ENCODE measurements at regions not wholly inside any gene's neighbourhood (a gene's known extent, or its start where the extent isn't known, plus 50 kb on each side); places are given as distances from the start of the nearest gene placed in this dataset.

GRCh38 chr22:46055181-46055875 lies 78.4 kb upstream of the WNT7B start:
- peak overlapping the region; percentile 96 to 99 (median 98) for H3K27ac ChIP-seq
- H3K9me3 ChIP-seq: no peaks in the 10 kb centered on the region
- H3K27me3 ChIP-seq: no peaks in the 10 kb centered on the region
- DNase-seq: peak in 2 of 3 donors; percentile 58 to 73
- TF ChIP-seq CTCF (IDR thresholded peaks at IDR 0.05) (no peak), POLR2A (IDR thresholded peaks at IDR 0.05) (no peak)
- peaks cover 0 to 65% (median 29%) of the 10 kb centered on the region in 4 donors for H3K4me1 ChIP-seq
- peak overlapping the region in 3 of 4 donors; percentile 65 to 97 (median 68) for H3K4me3 ChIP-seq
- no peaks in the 10 kb centered on the region for H3K36me3 ChIP-seq

DNA sequence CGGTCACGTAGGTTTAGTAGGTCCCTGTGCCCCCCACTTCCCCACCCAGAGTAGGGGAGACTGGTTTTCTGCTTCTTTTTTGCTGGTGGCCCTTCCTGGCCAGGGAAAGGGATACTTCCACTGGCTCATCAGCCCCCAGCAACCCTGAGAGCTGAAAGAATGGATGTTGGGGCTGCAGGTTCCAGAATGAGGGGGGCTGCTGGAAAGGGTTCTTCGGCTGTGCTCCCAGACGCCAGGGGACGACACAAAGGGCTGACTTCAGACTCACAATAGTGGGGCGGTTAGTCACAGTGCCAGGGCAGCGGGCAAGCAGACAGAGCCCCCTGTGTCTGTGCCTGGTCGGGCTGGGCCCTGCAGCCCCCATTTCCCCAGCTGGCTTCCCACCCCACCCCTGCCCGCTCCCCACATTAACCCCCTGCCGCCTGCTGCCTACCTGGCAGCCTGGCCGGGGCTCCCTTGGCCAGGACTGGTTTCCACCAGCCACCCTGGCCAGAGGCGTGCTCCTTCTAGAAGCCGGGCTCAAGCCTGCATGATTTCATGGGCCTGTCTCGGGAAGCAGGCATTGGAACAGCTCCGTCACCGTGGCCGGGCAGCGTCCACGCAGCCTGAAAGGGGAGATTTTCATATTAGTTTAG lies 79.1 kb upstream of the WNT7B start:
- peak overlapping the region; percentile 96 to 99 (median 98) for H3K27ac ChIP-seq
- peaks cover 0 to 68% (median 29%) of the 10 kb centered on the region in 4 donors for H3K4me1 ChIP-seq
- DNase-seq: peak in 2 of 3 donors; percentile 48 to 51
- TF ChIP-seq POLR2A (IDR thresholded peaks at IDR 0.05): no peak
- TF ChIP-seq CTCF (IDR thresholded peaks at IDR 0.05): no peak
- H3K36me3 ChIP-seq: no peaks in the 10 kb centered on the region
- peak overlapping the region in 2 of 4 donors; percentile 65 to 68 for H3K4me3 ChIP-seq
- no peaks in the 10 kb centered on the region for H3K27me3 ChIP-seq
- H3K9me3 ChIP-seq: no peaks in the 10 kb centered on the region

DNA sequence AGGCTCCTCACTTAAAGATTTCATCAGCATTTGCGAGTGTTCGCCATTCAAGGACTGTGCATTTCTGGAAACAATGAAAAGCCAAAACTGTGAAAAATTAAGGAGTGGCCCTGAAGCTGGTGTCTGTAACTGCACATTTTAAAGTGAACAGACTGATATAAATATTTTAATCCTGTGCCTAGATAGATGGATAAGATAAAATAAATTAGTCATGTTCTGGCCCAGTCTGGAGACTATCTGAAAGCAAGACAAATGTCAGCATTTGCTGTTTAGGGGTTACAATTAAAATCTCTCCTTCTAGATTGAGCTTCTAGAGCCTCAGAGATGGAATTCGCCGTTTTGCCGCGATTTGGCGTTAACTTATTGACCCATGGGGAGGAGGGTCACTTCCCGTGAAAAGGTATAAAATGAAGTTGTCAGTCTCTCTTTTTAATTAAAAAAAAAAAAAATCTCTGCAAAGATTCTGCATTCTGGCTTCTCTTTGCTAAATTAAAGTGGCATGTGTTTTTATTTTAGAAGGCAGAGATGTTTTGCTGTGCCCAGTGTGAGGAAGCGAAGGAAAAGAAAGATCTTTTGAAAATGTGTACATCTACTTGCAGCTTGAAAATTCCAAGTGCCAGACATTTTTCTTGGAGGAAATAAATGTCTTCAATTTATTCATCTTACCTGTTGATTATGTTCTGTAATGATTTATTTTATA lies 79.7 kb upstream of the WNT7B start:
- TF ChIP-seq CTCF (IDR thresholded peaks at IDR 0.05) (no peak), POLR2A (IDR thresholded peaks at IDR 0.05) (no peak)
- no peaks in the 10 kb centered on the region for H3K9me3 ChIP-seq
- H3K4me1 ChIP-seq: peaks cover 0 to 75% (median 28%) of the 10 kb centered on the region in 4 donors
- H3K27me3 ChIP-seq: no peaks in the 10 kb centered on the region
- peak overlapping the region; percentile 96 to 99 (median 98) for H3K27ac ChIP-seq
- H3K36me3 ChIP-seq: no peaks in the 10 kb centered on the region
- H3K4me3 ChIP-seq: peak overlapping the region in 1 of 4 donors; percentile 65
- DNase-seq: peak in 1 of 3 donors; percentile 40

DNA sequence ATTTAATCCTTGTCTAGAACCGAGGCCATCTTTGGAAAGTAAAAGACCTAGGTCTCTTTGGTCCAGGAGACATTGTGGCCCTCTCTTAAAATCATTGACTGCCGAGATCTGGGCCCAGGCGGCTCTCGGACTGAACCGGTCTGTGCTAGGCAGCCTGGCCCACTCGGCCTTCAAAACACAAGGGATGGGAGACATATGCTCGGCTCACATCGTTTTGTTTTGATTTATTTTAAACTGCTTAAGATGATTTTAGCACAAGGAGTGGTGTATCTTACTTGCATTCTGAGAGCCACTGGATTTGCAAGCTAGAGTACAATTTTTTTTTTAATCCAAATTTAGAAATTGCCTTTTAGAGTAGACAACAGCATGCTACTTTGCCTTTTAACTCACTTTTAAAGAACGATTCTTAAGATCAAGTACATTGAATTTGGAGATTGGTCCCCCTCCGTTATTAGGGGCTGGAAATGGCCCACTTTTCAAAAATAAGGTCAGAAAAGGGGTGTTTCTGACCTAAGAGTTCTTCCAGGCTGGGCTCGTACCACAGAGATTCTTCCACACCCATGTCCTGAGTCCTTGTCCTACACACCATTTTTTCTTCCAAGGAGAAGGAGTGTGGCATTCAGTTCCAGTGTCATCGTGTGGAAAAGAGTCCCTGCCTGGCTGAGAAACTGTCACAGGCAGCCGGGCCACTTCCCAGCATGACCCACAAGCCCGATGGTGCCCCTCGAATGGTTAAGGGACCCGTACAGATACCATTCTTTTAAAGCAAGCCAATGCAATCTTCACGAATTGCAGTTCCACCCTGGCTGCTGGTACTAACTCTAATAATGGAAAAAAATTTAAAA lies 80.5 kb upstream of the WNT7B start:
- no peaks in the 10 kb centered on the region for H3K9me3 ChIP-seq
- no peaks in the 10 kb centered on the region for H3K36me3 ChIP-seq
- peak in 2 of 3 donors; percentile 36 to 46 for DNase-seq
- no peak for TF ChIP-seq POLR2A (IDR thresholded peaks at IDR 0.05)
- TF ChIP-seq CTCF (IDR thresholded peaks at IDR 0.05): no peak
- peak overlapping the region in 2 of 4 donors; percentile 3 to 11 for H3K4me3 ChIP-seq
- peaks cover 0 to 74% (median 23%) of the 10 kb centered on the region in 4 donors for H3K4me1 ChIP-seq
- no peaks in the 10 kb centered on the region for H3K27me3 ChIP-seq
- peak overlapping the region; percentile 82 to 99 (median 98) for H3K27ac ChIP-seq

- Histone ChIP-seq H3K27me3 (no peaks in the 10 kb centered on the region), H3K27ac (peak overlapping the region; percentile 82 to 99 (median 98)), H3K4me3 (peak overlapping the region in 1 of 4 donors; percentile 11), H3K4me1 (peaks cover 0 to 71% (median 20%) of the 10 kb centered on the region in 4 donors), H3K36me3 (no peaks in the 10 kb centered on the region), H3K9me3 (no peaks in the 10 kb centered on the region)
- DNase-seq: peak; percentile 47 to 80 (median 78)
- TF ChIP-seq POLR2A (IDR thresholded peaks at IDR 0.05) (no peak), CTCF (IDR thresholded peaks at IDR 0.05) (no peak)
These were observed 81.1 kb upstream of the WNT7B start for GRCh38 chr22:46058091-46058420.
